NB4 (cell line): ENCODE measurements at regions not wholly inside any gene's neighbourhood (a gene's known extent, or its start where the extent isn't known, plus 50 kb on each side); places are given as distances from the start of the nearest gene placed in this dataset.

Source experiments
- DNase-seq: peaks from one replicate; pipeline ENCODE4 v3.0.0; 2010; ENCODE audit warnings: low read depth
- H3K4me3 ChIP-seq: one replicate; pipeline ENCODE4 v1.5.1; 2011; ENCODE audit warnings: mild to moderate bottlenecking, low read depth, low read length, moderate library complexity
- CTCF ChIP-seq: IDR thresholded peaks from one replicate; pipeline ENCODE4 v1.5.1; 2012; ENCODE audit warnings: low read depth, low read length
- MAX ChIP-seq: IDR thresholded peaks from 2 replicates; pipeline ENCODE4 v1.6.1; 2011; ENCODE audit warnings: low read depth, low read length
- MYC ChIP-seq: IDR thresholded peaks from 2 replicates; pipeline ENCODE4 v1.6.1; 2011; ENCODE audit warnings: low read depth, low read length
- POLR2A ChIP-seq: IDR thresholded peaks from 2 replicates; pipeline ENCODE4 v1.6.1; 2011; ENCODE audit warnings: mild to moderate bottlenecking; ENCODE audit not compliant: insufficient read length; ENCODE audit errors: extremely low read depth

- H3K4me3 ChIP-seq: no peak overlapping the region
- peak; percentile 6 for DNase-seq
- TF ChIP-seq CTCF: no peak
- no peak for TF ChIP-seq MYC
- no peak for TF ChIP-seq MAX
- no peak for TF ChIP-seq POLR2A
Measured at GRCh38 chr3:153621953-153622352, 459.9 kb downstream of the RAP2B start.

GRCh38 chr3:153623834-153624233 lies 461.8 kb downstream of the RAP2B start:
- DNase-seq: no peak
- TF ChIP-seq POLR2A (no peak), MAX (no peak), MYC (no peak), CTCF (no peak)
- no peak overlapping the region for H3K4me3 ChIP-seq

- no peak for DNase-seq
- no peak overlapping the region for H3K4me3 ChIP-seq
- TF ChIP-seq POLR2A (no peak), MYC (no peak)
Measured at GRCh38 chr3:153624310-153625030, 462.4 kb downstream of the RAP2B start.

GRCh38 chr3:153625506-153625905 lies 463.5 kb downstream of the RAP2B start:
- TF ChIP-seq POLR2A (no peak), MYC (no peak), MAX (no peak), CTCF (no peak)
- DNase-seq: peak; percentile 10
- H3K4me3 ChIP-seq: no peak overlapping the region

GRCh38 chr3:153626158-153626557 lies 464.1 kb downstream of the RAP2B start:
- no peak for DNase-seq
- TF ChIP-seq MYC (no peak), POLR2A (no peak), MAX (no peak), CTCF (no peak)
- no peak overlapping the region for H3K4me3 ChIP-seq

GRCh38 chr3:153628591-153628990 lies 466.6 kb downstream of the RAP2B start:
- H3K4me3 ChIP-seq: no peak overlapping the region
- TF ChIP-seq MYC: no peak
- TF ChIP-seq POLR2A: no peak
- TF ChIP-seq MAX: no peak
- DNase-seq: no peak

- DNase-seq: no peak
- no peak for TF ChIP-seq POLR2A
- no peak for TF ChIP-seq MYC
- TF ChIP-seq CTCF: no peak
- TF ChIP-seq MAX: no peak
- no peak overlapping the region for H3K4me3 ChIP-seq
Measured at GRCh38 chr3:153629148-153629547, 467.1 kb downstream of the RAP2B start.
